H1 (cell line): ENCODE measurements at regions not wholly inside any gene's neighbourhood (a gene's known extent, or its start where the extent isn't known, plus 50 kb on each side); places are given as distances from the start of the nearest gene placed in this dataset.

ENCODE experiments used
- CHD7 ChIP-seq: fragments of 300-600 bp; sonication (generic); IDR thresholded peaks from 2 replicates; pipeline ENCODE4 v1.7.1; 2012; ENCODE audit warnings: low read length, moderate library complexity, mild to moderate bottlenecking, inconsistent platforms; ENCODE audit not compliant: insufficient replicate concordance
- E2F6 ChIP-seq: IDR thresholded peaks from 2 replicates; pipeline ENCODE4 v1.6.1; 2012; ENCODE audit warnings: inconsistent platforms
- GTF2F1 ChIP-seq: IDR thresholded peaks from 2 replicates; pipeline ENCODE4 v1.6.1; 2012; ENCODE audit warnings: low read depth, low read length, improper control_type of control experiment, borderline replicate concordance
- KDM1A ChIP-seq: fragments of 200-600, 300-600 bp; sonication (generic); IDR thresholded peaks from 2 replicates; pipeline ENCODE4 v1.7.1; 2016; ENCODE audit warnings: mild to moderate bottlenecking, low read length, borderline replicate concordance
- KDM4A ChIP-seq: IDR thresholded peaks from one replicate; pipeline ENCODE4 v1.7.1; 2012; ENCODE audit warnings: low read depth, mild to moderate bottlenecking, moderate library complexity, low read length, inconsistent platforms; ENCODE audit not compliant: severe bottlenecking
- MAFK ChIP-seq: IDR thresholded peaks from 2 replicates; pipeline ENCODE4 v1.6.1; 2012; ENCODE audit warnings: low read depth, mild to moderate bottlenecking, improper control_type of control experiment, low read length
- RFX5 ChIP-seq: IDR thresholded peaks from 2 replicates; pipeline ENCODE4 v1.6.1; 2011; ENCODE audit warnings: low read depth, low read length, improper control_type of control experiment, borderline replicate concordance
- TCF12 ChIP-seq: IDR thresholded peaks from 2 replicates; pipeline ENCODE4 v1.6.1; 2011; ENCODE audit warnings: low read depth, mild to moderate bottlenecking, low read length
- USF2 ChIP-seq: IDR thresholded peaks from 2 replicates; pipeline ENCODE4 v1.6.1; 2011; ENCODE audit warnings: low read length, improper control_type of control experiment

- TF ChIP-seq CHD7 (no peak), USF2 (no peak), KDM4A (no peak), GTF2F1 (no peak), E2F6 (no peak), MAFK (no peak), RFX5 (no peak), TCF12 (no peak), KDM1A (no peak)
- TF ChIP-seq, all 59 proteins: peak for 0
Measured at GRCh38 chr20:48371211-48371610, 456.6 kb downstream of the PREX1 start (continued).
